RWPE1 (cell line): ENCODE measurements at regions not wholly inside any gene's neighbourhood (a gene's known extent, or its start where the extent isn't known, plus 50 kb on each side); places are given as distances from the start of the nearest gene placed in this dataset.

Experiments used
- CTCF ChIA-PET: fragments of 350-600 bp; sonication (Branson Sonifier 250); formaldehyde crosslinking; extraction: SDS; loops from one replicate; lab custom pipeline; 2021; lab: Yijun Ruan, JAX
- POLR2A ChIA-PET: fragments of 400-600 bp; formaldehyde crosslinking; extraction: SDS; loops from one replicate; lab custom pipeline; 2020; ENCODE audit warnings: antibody characterized with exemption; ENCODE audit not compliant: low non-redundant PET; lab: Yijun Ruan, JAX
- DNase-seq: peaks from one replicate; pipeline ENCODE4 v3.0.0; 2012; ENCODE audit warnings: low spot score
- H3K27ac ChIP-seq: fragments of 450-650 bp; 2 replicates; pipeline ENCODE4 v1.5.1; 2017
- TF ChIP-seq, protein P1 (sequence below): fragments of 450-650 bp; conservative IDR thresholded peaks from 2 replicates; pipeline ENCODE4 v1.5.1; 2017; ENCODE audit warnings: low read depth, mild to moderate bottlenecking

DNA sequence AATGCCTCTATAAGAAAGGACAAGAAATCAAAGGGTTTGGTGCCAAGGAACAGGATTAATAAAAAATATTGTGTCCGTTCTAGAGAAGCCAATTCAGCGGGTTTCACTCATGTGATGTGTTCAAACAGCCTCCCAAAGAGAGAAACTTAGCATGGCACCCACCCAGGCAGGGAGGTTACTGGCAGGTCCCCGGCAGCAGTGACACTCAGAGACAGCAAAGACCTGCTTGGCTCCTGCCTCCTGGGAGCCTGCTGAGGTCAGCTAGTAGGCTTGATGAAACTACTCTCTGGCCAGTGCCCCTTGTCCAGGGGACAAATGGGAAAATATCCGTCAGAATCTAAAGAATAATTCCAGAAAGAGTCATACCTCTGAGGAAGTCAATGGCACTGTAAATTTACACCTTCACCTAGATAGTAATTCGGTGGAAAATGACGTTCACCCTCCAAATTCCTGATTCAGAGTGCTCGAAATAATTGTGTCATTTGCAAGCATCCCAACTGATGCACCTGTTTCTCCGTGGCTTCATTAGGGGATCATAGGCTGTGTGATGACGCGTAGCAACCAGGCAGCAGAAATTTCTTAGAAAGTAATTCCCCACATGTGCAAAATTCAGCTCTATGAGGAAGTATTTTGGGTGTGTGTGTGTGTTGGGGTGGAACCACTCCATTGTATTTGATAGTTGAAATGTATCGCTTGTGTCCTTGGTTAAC, 481.5 kb upstream of the ZFHX3 start:
- H3K27ac ChIP-seq = no peak overlapping the region
- no peak for DNase-seq
- TF ChIP-seq, protein P1, sequence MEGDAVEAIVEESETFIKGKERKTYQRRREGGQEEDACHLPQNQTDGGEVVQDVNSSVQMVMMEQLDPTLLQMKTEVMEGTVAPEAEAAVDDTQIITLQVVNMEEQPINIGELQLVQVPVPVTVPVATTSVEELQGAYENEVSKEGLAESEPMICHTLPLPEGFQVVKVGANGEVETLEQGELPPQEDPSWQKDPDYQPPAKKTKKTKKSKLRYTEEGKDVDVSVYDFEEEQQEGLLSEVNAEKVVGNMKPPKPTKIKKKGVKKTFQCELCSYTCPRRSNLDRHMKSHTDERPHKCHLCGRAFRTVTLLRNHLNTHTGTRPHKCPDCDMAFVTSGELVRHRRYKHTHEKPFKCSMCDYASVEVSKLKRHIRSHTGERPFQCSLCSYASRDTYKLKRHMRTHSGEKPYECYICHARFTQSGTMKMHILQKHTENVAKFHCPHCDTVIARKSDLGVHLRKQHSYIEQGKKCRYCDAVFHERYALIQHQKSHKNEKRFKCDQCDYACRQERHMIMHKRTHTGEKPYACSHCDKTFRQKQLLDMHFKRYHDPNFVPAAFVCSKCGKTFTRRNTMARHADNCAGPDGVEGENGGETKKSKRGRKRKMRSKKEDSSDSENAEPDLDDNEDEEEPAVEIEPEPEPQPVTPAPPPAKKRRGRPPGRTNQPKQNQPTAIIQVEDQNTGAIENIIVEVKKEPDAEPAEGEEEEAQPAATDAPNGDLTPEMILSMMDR = no peak
- CTCF ChIA-PET = interaction anchor here (0.8 kb wide), 1 partner anchor 349 kb away, joined by 3 read pairs; no protein-coding TSS in a partner anchor
- POLR2A ChIA-PET = no interaction called here

DNA sequence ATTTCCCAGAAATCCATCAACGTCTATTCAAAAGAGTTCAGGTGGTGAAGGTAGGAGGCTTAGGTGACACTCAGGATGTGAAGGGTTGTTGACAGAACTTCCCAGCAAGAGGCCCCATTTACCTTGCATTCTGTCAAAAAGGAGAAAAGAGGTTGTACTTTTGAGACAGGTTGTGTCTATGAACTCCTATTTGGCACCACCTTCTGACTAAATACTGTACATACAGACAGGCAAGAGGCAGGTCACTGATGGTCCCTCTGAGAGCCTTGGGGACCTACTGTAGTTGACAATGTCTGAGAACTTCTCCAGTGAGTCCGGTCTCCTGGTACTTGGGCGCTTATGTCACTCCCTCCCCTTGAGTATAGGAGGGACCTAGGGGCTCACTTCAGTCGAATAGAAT, 479.3 kb upstream of the ZFHX3 start:
- H3K27ac ChIP-seq = no peak overlapping the region
- ChIA-PET CTCF (no interaction called here), POLR2A (no interaction called here)
- TF ChIP-seq, protein P1 = no peak
- DNase-seq = no peak

DNA sequence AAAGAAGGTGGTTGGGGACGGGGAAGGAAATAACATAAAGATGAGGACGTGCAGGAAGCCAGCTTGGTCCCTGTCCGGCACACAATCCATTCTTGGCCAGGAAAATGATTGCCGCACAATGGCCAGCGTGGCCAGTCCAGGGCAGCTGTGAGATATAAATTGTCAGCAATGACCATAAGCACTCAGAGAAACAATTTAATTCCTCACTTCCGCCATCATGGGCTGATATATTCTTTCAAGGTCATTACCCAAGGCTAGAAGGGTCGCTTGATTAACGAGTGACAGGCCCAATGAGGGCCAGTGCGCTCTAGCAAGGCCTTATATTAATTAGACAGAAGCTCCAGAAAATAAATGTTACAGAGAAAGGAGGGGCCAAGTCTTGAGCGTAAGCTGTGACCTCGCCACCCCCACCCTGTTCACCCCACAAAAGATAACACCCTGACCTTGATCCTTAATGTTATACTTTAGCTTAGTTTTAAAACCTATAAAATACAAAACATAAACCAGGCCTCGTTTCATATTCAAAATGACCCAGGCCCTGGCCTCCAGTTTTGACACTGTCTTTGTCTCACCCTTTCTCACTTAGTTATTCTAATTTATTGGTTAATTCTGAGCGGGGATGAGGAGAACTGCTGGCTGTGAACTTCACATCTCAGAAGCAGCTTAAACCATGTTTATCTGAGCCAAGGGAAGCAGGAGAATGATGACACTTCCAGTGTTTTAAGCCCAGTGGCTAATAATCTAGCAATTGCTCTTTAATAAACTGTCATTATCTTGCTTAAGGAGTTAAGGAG, 478.3 kb upstream of the ZFHX3 start:
- DNase-seq = no peak

DNA sequence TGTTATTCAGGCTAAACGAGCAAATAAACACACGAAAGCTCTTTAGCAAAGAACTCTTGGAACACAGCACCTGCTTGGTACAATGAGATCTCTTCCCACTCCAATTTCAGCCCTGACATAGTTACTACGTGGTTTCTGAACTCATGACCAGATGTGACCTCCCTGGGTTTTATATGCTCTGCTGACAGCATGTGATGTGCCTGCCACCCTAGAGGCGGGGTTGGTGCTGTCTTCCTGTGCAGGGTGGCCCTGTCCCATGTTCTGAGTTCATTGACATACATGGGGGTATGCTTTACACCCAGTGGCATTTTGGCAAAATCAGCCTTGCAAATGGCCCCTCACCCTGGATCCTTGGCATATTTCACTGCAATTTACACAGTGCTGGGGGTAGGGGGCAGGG, 475.3 kb upstream of the ZFHX3 start:
- ChIA-PET POLR2A (no interaction called here), CTCF (no interaction called here)
- no peak overlapping the region for H3K27ac ChIP-seq
- DNase-seq = no peak
- TF ChIP-seq, protein P1 = no peak

More for the DNA sequence above, 478.3 kb upstream of the ZFHX3 start:
- H3K27ac ChIP-seq = no peak overlapping the region
- TF ChIP-seq, protein P1 = no peak
- CTCF ChIA-PET = interaction anchor here (0.7 kb wide), 1 partner anchor 14 kb away, joined by 5 read pairs; no protein-coding TSS in a partner anchor
- POLR2A ChIA-PET = no interaction called here

DNA sequence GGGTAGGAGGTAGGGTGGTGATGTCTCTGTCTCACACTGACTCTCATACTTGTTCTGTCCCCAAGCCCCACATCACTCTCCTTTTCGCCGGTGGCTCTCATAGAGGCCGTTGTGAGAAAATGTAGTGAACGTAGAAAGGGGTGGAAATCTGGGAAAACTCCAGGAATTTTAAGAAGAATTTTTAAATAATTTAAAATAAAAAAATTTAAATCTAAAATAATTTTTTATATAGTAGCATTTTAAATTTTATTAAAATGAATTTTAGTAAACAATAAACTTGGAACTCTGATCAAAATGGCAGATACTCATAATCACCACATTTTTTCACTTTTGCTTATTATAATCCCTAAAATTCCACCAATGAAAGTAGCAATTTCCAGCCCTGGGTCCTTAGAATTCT, 473.6 kb upstream of the ZFHX3 start:
- H3K27ac ChIP-seq = no peak overlapping the region
- CTCF ChIA-PET = no interaction called here
- POLR2A ChIA-PET = no interaction called here
- DNase-seq = no peak
- TF ChIP-seq, protein P1 = no peak

DNA sequence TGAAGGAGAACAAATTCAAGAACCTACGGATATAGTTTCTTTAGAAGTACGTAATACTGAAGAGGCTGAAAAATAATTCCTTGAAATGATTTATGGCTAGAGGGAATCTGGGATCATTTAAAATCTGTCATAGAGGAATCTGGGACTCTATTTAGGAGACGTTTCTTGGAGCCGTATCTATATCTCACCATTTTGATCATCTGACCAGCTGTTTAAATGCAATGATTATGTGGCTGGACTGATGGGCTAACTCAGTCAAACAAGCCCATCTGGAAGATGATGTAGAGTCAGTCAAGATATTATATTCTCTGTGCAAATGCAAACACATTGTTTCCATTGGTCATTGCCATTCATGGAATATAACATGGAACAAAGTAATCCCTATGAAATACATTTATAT, 467.7 kb upstream of the ZFHX3 start:
- POLR2A ChIA-PET = no interaction called here
- TF ChIP-seq, protein P1 = no peak
- no peak for DNase-seq
- no peak overlapping the region for H3K27ac ChIP-seq
- CTCF ChIA-PET = no interaction called here
